Fibroblast of the aortic adventitia (primary cell): ENCODE measurements at regions not wholly inside any gene's neighbourhood (a gene's known extent, or its start where the extent isn't known, plus 50 kb on each side); places are given as distances from the start of the nearest gene placed in this dataset.
A peak's percentile ranks its signal among the peaks of the same experiment; 100 is the strongest.

Source experiments
- DNase-seq: peaks from one replicate; pipeline ENCODE4 v3.0.0-alpha.2; 2010; ENCODE audit warnings: low read depth
- H3K4me3 ChIP-seq: 2 replicates; pipeline ENCODE4 v1.5.1; 2011; ENCODE audit warnings: low read depth, mild to moderate bottlenecking, control low read depth, low read length, moderate library complexity
- TF ChIP-seq, protein P1 (sequence below): IDR thresholded peaks from 2 replicates; pipeline ENCODE4 v1.5.1; 2011; ENCODE audit warnings: mild to moderate bottlenecking, low read length, control low read depth, inconsistent platforms; ENCODE audit not compliant: insufficient read depth

GRCh38 chr18:69226971-69227370 is 173.7 kb upstream of the DOK6 start:
- no peak overlapping the region for H3K4me3 ChIP-seq
- TF ChIP-seq, protein P1, sequence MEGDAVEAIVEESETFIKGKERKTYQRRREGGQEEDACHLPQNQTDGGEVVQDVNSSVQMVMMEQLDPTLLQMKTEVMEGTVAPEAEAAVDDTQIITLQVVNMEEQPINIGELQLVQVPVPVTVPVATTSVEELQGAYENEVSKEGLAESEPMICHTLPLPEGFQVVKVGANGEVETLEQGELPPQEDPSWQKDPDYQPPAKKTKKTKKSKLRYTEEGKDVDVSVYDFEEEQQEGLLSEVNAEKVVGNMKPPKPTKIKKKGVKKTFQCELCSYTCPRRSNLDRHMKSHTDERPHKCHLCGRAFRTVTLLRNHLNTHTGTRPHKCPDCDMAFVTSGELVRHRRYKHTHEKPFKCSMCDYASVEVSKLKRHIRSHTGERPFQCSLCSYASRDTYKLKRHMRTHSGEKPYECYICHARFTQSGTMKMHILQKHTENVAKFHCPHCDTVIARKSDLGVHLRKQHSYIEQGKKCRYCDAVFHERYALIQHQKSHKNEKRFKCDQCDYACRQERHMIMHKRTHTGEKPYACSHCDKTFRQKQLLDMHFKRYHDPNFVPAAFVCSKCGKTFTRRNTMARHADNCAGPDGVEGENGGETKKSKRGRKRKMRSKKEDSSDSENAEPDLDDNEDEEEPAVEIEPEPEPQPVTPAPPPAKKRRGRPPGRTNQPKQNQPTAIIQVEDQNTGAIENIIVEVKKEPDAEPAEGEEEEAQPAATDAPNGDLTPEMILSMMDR = no peak
- DNase-seq = no peak

GRCh38 chr18:69230204-69230603 is 170.5 kb upstream of the DOK6 start:
- no peak overlapping the region for H3K4me3 ChIP-seq
- no peak for DNase-seq
- TF ChIP-seq, protein P1 = no peak

GRCh38 chr18:69233465-69234054 is 167.1 kb upstream of the DOK6 start:
- H3K4me3 ChIP-seq = no peak overlapping the region
- TF ChIP-seq, protein P1 = no peak
- DNase-seq = no peak

DNA sequence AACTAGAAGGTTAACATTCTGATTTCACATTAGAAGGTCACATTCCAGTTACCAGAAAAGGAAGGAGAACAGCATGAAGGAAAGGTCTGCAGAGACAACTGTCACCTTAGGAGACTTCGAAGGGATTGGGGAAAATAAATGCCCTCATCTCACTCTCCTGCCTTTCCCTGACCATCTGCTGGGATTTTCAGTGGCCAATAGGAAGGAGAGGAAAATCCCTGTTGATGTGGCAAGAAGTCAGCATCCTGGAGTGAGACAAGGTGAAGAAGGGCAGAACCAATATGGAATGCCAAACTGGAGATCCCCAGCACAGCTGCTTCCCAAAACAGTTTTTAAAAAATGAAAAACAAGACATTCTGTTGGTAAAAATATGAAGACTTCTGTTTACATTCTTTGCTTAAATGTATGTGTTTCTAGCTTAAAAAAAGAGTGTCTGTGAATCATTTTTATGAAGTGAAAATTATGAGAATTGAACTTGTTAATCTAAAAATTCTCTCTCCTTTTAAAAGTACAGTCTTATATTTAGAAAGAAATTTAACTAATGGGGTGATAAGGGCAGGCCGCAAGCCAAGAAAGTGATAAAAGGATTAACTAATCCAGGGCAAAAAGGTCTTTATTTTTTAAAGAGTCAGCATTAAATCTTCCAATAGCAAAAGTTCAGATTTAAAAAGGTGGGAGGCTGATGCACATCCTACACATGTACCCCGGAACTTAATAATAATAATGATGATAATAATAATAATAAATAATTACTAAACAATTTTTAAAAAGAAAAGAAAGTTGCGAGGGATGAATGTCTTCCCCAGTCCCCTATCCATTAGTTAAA is 160.6 kb upstream of the DOK6 start:
- DNase-seq = no peak
- H3K4me3 ChIP-seq = no peak overlapping the region
- TF ChIP-seq, protein P1 = no peak

DNA sequence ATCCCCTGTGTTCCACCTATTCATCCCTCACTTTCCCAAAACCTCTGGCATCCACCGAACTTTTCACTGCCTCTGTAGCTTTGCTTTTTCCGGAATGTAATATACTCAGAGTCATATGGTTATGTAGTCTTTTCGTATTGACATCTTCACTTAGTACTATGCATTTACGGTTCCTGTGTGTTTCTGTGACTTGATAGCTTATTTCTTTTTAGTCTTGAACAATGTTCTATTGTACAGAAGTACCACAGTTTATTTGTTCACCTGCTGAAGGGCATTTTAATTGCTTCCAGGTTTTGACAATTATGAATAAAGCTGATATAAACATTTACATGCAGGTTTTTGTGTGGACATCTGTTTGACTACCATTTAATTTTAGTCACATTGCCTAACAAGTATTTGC is 154.7 kb upstream of the DOK6 start:
- no peak overlapping the region for H3K4me3 ChIP-seq
- DNase-seq = no peak
- TF ChIP-seq, protein P1 = no peak

DNA sequence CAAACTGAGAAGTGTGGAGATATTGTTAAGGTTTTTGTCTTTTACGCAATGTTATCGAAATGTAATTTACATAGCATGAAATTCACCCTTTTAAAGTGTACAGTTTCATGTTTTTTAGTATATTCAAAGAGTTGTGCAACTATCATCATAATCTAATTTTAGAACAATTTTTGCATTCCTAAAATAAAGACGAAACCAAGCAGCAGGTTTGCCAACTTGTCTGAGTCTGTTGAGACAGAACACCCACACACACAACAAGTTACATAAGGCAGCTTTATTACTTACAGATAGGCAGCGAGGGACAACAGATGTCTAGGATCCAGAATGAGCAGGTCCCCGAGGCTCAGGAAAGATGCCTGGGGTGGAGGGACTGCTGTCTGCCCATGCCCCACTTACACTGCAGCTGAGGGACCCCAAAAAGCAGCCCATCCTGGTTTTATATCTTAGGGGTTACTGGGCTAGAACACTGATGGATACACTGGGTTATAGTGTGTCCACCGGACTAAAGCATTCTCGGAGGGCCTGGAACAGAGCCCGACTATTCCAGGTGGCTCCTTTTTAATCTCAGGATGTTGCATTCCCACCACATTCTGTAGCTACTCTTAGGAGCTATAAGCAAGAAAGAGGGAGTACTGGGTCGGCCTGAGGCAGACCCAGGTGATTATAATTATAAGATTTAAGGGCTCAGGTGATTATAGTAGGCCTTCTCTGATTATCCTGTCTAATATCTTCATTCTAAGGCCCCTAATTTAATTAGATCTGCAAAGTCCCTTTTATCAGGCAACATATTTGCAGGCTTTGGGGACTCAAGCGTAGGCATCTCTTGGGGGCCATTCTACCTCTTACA is 150.2 kb upstream of the DOK6 start:
- TF ChIP-seq, protein P1 = no peak
- peak; percentile 72 for DNase-seq

More for the DNA sequence above, 150.2 kb upstream of the DOK6 start:
- no peak overlapping the region for H3K4me3 ChIP-seq
